Spleen (tissue), 7 donors: ENCODE measurements at regions not wholly inside any gene's neighbourhood (a gene's known extent, or its start where the extent isn't known, plus 50 kb on each side); places are given as distances from the start of the nearest gene placed in this dataset.

Source experiments
- CTCF ChIP-seq, 11 experiments: fragments of 200-600 bp in 7 of 11; fragments of 450-650 bp in 4 of 11; sonication (generic) in 4 of 11; IDR thresholded peaks in 8 of 11; conservative IDR thresholded peaks in 3 of 11; 1 replicate in 7 of 11; 2 replicates in 4 of 11; pipeline versions ENCODE4 v1.4.0 to v1.8.0; 2016 to 2021; ENCODE audit warnings: antibody characterized with exemption in 11 of 11, inconsistent platforms in 4 of 11, mild to moderate bottlenecking in 1 of 11
- POLR2A ChIP-seq, 3 donors: fragments of 450-650 bp; IDR thresholded peaks; one replicate each; pipeline ENCODE4 v1.5.1; 2017; ENCODE audit warnings: antibody characterized with exemption in 3 of 3, mild to moderate bottlenecking in 1 of 3
- POLR2AphosphoS5 ChIP-seq, 3 donors: sonication (generic); formaldehyde crosslinking; IDR thresholded peaks; one replicate each; pipeline ENCODE4 v1.5.1; 2017; ENCODE audit warnings: antibody characterized with exemption in 3 of 3
- donor health status: DM: no; HTN: no; CAD: no; lungs with moderate emphysema.
- donor health status: DM: no; HTN: no; CAD: no.
- donor health status: DM: no; HTN: no; CAD: no.

- no peak for TF ChIP-seq CTCF (IDR thresholded peaks at IDR 0.05 in 8 of 11, conservative IDR thresholded peaks at IDR 0.05 in 3 of 11)
- no peak for TF ChIP-seq POLR2A (IDR thresholded peaks at IDR 0.05)
- TF ChIP-seq POLR2AphosphoS5 (IDR thresholded peaks at IDR 0.05): no peak
Measured at GRCh38 chr21:28421716-28422524, 570.8 kb downstream of the LTN1 start.
